ENCODE measurements at regions not wholly inside any gene's neighbourhood (a gene's known extent, or its start where the extent isn't known, plus 50 kb on each side); places are given as distances from the start of the nearest gene placed in this dataset.

- TF ChIP-seq CTCF (conservative IDR thresholded peaks at IDR 0.05 in 1 of 2, IDR thresholded peaks at IDR 0.05 in 1 of 2; ENCODE audit: extremely low read depth in 1 of 2, insufficient read depth in 1 of 2, low read depth in 1 of 2, low read length in 2 of 2) (no peak), EZH2 (IDR thresholded peaks at IDR 0.05; ENCODE audit: borderline replicate concordance, low read length) (no peak)
Measured at GRCh38 chr3:25113891-25114290, 314.2 kb upstream of the RARB start.

All from mammary epithelial cell (primary cell).